ENCODE measurements at regions not wholly inside any gene's neighbourhood (a gene's known extent, or its start where the extent isn't known, plus 50 kb on each side); places are given as distances from the start of the nearest gene placed in this dataset.

GRCh38 chr2:60290509-60290908, 262.9 kb downstream of the BCL11A start:
- no peak for DNase-seq

GRCh38 chr2:60285626-60286316, 267.7 kb downstream of the BCL11A start:
- DNase-seq = no peak

DNA sequence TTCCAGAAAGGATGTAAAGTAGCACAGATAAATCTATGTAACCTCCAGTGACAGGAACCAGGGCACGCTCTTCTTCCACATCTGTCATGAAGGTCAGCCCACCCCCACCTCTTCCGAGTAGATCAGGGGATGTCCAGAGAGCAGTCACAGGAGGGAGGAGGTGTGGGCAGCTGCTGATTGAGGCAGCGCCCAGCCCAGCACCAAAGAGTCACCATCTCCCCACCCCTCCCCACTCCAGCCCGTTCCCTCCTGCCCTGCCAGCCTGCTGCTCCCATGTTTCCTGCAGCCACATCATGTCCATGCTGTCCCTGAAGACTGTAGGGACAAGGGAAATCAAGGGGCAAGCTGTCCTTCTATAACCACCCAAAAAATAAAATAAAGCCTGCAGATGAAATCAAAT, 269.8 kb downstream of the BCL11A start:
- no peak for DNase-seq

- DNase-seq = no peak
These were observed 270.6 kb downstream of the BCL11A start for GRCh38 chr2:60282886-60283285.

DNA sequence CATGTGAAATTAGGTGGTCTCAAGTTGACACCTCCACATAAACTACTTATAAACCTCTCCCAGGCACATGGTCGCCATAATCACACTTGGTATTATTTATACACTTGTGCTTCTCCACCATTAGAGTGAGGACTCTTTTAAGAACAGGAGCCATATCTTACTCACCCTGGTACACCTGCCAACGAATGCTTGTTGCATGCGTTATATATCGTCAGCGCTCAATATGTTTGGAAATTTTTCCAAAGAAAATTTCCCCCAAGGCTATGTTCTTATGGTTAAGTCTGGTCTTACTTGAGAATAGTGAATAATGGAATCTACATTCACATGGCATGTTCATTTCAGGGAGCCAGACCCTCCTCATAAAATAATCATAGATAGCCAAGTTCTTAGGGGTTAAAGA, 271.7 kb downstream of the BCL11A start:
- no peak for DNase-seq

DNA sequence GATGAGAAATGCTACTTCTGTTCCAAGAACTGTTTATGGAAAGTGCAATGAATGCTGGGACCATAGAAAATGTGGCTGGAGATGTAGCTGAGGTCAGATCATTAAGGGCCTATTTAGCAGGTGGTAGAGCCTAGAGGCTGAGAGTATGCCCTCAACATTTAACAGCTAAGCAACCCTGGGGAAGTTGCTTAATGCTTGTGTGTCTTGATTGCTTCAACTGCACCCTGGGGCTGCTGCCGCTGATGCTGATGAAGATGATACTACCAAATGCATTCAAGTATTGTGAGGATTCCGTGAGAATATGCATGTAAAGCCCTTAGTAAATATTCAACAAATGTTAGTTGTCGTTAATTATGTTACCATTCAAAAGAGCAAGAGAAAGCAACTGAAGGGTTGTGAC, 273.2 kb downstream of the BCL11A start:
- no peak for DNase-seq

DNA sequence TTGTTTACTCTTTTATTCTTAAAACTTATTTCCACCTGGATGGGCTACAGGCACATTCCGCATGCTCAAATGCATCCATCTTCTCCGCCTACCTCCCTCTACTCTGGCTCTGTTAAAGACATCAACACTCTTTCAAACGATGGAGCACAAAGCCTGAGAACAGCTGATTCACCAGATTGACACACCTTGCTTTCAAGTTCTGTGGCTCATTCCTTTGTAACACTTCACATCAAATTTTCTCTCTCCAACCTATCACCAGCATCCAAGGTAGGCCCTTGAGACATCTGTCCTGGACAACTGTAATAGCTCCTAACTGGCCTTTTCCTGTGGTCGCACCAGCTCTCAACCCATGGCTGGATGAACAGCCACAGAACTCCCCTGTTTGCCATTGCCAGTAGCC, 274.5 kb downstream of the BCL11A start:
- no peak for DNase-seq

GRCh38 chr2:60275958-60276357, 277.5 kb downstream of the BCL11A start:
- no peak for DNase-seq

- no peak for DNase-seq
These were observed 279.6 kb downstream of the BCL11A start for GRCh38 chr2:60273836-60274235.

DNA sequence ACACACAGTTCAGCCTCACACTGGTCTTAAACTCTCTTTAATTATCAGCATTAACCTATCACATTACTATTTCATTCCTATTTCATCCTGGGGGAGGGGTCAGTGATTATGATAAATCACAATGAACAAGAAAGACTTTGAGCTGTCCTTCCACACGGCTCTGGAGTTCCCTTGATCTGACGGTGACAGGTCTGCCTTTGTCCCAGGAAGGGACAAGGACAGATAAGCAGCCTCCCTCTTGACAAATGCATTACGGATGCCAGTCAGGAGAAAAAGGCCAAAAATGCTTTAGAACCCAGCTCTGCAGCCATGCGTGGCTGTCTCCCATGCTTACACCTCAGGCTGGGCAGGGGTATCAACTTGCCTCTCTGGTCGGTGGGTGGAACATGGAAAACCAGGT, 281.7 kb downstream of the BCL11A start:
- DNase-seq = no peak

DNA sequence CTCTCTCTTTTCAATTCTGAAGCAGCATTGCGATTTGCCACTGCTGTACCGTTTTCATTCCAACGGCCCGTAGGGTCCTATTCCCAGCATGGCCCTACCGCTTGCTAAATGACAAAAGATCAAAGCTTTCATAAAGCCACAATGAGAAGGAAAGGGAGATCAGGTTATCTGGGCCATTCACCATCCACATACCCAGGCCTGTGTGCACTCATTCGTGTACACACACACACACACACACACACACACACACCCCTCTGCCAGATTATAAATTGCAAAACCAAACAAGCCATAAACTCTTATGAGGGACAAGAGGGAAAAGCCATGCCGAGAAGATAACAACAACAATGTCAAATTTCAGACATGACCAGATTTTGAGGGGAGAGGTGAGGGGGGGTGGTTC, 282.3 kb downstream of the BCL11A start:
- no peak for DNase-seq

- no peak for DNase-seq
These were observed 284.8 kb downstream of the BCL11A start for GRCh38 chr2:60268661-60269060.

GRCh38 chr2:60268032-60268431, 285.4 kb downstream of the BCL11A start:
- no peak for DNase-seq

- DNase-seq = no peak
These were observed 286.3 kb downstream of the BCL11A start for GRCh38 chr2:60267122-60267521.

DNA sequence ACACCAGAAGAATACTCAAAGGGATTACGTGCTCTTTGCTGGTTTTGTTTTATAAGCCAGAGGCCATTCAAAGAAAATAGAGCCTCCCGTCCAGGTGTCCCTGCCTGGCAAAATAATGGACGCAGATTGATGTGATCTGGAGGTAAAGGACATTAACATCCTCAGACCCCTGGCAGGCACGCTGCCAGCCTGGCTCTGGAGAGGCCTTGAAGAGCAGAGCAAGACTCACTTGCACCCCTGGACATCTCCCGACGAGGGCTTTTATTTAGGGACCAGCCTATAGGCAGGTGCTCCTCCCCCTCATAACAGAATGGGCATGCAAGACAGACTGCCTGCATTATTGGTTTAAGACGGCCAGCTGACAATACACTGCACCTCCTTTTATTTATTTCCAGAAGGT, 291.3 kb downstream of the BCL11A start:
- DNase-seq = no peak

DNA sequence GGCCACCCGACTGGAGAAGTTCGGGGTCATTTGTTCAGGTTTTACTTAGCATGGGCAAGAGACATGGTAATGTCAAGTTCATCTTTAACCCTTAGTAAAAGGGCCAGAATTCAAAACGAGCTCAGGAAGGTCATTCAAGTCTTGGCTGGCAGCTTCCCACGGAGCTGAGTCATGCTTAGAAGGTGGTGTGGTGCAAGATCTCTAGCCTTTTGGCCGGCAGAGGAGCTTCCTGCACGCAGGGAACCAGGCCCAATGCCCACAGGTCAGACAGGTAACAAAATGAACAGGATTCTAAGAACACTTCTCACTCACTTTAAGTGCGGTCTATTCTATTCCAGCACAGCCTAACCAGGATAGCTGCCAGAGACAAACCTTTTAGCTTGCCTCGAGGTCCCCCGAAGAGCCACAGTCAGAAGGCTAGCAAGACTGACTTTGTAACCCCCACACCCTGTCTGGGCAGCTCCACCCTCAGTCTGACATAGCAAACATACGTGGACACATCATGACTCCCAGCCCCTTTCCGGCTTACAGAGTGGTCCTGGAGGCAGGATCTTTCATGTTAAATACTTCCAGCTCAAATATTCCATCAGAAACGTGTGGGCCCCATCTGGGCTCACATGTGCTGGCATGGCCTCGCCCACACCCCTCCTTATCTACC, 292.7 kb downstream of the BCL11A start:
- DNase-seq = peak in 1 of 2 donors; percentile 3

- no peak for DNase-seq
These were observed 293.7 kb downstream of the BCL11A start for GRCh38 chr2:60259781-60260180.

- DNase-seq = no peak
These were observed 300.8 kb downstream of the BCL11A start for GRCh38 chr2:60252581-60253150.

GRCh38 chr2:60251247-60251646, 302.2 kb downstream of the BCL11A start:
- no peak for DNase-seq

DNA sequence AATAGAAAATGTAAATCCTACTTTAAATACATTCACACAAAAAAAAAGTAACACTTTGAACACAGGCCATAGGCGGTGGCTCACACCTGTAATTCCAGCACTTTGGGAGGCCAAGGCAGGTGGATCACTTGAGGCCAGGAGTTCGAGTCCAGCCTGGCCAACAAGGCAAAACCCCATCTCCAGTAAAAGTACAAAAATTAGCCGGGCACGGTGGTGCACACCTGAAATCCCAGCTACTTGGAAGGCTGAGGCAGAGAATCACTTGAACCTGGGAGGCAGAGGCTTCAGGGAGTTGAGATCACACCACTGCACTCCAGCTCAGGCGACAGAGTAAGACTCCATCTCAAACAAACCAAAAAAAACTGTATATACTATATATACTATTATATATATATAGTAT, 303.6 kb downstream of the BCL11A start:
- DNase-seq = no peak

- DNase-seq = no peak
These were observed 306.0 kb downstream of the BCL11A start for GRCh38 chr2:60247471-60247870.

- no peak for DNase-seq
These were observed 306.9 kb downstream of the BCL11A start for GRCh38 chr2:60246583-60246982.

GRCh38 chr2:60234274-60234986, 319.0 kb downstream of the BCL11A start:
- DNase-seq = no peak

- DNase-seq = no peak
These were observed 322.9 kb downstream of the BCL11A start for GRCh38 chr2:60230596-60230995.
